AG09309 (cell line): ENCODE measurements at regions not wholly inside any gene's neighbourhood (a gene's known extent, or its start where the extent isn't known, plus 50 kb on each side); places are given as distances from the start of the nearest gene placed in this dataset.

Source experiments
- DNase-seq: peaks from one replicate; pipeline ENCODE4 v3.0.0-alpha.2; 2010; ENCODE audit warnings: low read depth
- H3K4me3 ChIP-seq: 2 replicates; pipeline ENCODE4 v1.5.1; 2011; ENCODE audit warnings: mild to moderate bottlenecking, low read depth, low read length, moderate library complexity; ENCODE audit not compliant: control insufficient read depth
- CTCF ChIP-seq: IDR thresholded peaks from 2 replicates; pipeline ENCODE4 v1.5.1; 2011; ENCODE audit warnings: mild to moderate bottlenecking, low read depth, low read length, inconsistent platforms; ENCODE audit not compliant: insufficient read depth, control insufficient read depth; ENCODE audit errors: missing control alignments

GRCh38 chr15:98202256-98202655 lies 241.8 kb downstream of the ARRDC4 start:
- TF ChIP-seq CTCF = no peak
- H3K4me3 ChIP-seq = no peak overlapping the region
- no peak for DNase-seq

- TF ChIP-seq CTCF = no peak
- no peak for DNase-seq
- no peak overlapping the region for H3K4me3 ChIP-seq
Observed at GRCh38 chr15:98203872-98204660, 243.6 kb downstream of the ARRDC4 start.

- DNase-seq = no peak
- TF ChIP-seq CTCF = no peak
- H3K4me3 ChIP-seq = no peak overlapping the region
Observed at GRCh38 chr15:98207928-98208327, 247.4 kb downstream of the ARRDC4 start.

GRCh38 chr15:98213346-98213979 lies 253.0 kb downstream of the ARRDC4 start:
- H3K4me3 ChIP-seq = no peak overlapping the region
- no peak for TF ChIP-seq CTCF
- DNase-seq = no peak

GRCh38 chr15:98216166-98216565 lies 255.7 kb downstream of the ARRDC4 start:
- H3K4me3 ChIP-seq = no peak overlapping the region
- no peak for TF ChIP-seq CTCF
- DNase-seq = no peak

- DNase-seq = no peak
- no peak for TF ChIP-seq CTCF
- H3K4me3 ChIP-seq = no peak overlapping the region
Observed at GRCh38 chr15:98217356-98217755, 256.9 kb downstream of the ARRDC4 start.

GRCh38 chr15:98221144-98221543 lies 260.6 kb downstream of the ARRDC4 start:
- no peak for TF ChIP-seq CTCF
- H3K4me3 ChIP-seq = no peak overlapping the region
- DNase-seq = no peak
